ENCODE measurements at regions not wholly inside any gene's neighbourhood (a gene's known extent, or its start where the extent isn't known, plus 50 kb on each side); places are given as distances from the start of the nearest gene placed in this dataset.

DNA sequence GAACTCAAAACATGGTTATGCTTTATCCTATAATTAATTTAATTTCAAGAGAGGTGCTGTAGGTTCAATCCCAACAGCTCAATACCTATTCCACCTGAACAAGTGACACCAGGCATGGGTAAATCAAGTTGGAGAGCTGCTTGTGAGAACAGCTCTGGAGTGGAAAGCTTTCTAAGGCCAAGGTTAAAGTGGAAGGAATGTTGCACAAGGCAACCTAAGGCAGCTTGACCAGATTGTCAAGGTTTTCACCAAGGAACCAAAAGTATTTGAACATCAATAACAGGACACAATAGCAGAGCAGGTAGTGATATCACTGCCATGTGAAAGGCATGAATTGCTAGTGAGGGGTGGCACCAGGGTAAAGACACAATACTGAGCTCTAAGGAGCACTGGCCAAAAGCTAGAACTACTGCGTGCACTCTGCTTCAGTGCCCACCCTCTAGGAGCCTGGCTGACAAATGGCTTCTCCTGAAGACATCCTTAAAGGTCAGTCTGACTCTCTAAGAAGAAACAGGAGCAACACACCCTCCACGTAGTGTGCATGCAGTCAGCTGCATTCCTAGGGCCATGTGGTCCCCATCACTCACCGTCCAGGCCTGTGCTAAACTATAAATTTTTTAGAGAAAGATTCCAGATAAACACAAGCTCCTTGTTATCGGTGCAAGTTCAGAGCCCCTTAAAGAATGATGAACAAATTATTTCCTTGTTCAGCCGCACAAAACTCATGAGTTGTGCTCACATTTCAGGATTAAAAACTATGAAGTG lies 677.7 kb upstream of the KLF4 start:
- DNase-seq = no peak

DNA sequence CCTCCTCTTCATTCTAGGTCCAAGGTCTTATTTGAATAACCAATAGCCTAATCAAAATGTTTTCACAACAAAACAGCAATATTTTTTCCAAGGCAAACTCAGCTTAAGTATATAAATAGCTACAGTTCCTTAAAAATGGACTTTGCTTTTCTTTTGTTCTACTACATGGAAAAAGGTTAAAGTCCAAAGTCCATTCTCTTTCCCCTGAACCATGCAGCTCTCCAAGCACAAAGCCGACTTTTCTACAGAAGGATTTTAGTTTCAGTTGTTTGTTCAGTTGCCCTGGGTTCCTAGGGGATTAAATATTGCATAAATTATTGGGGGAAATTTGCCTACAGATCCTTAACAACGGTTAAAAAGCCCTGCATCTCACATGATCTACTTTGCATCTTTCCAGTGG lies 677.0 kb upstream of the KLF4 start:
- no peak for DNase-seq

DNA sequence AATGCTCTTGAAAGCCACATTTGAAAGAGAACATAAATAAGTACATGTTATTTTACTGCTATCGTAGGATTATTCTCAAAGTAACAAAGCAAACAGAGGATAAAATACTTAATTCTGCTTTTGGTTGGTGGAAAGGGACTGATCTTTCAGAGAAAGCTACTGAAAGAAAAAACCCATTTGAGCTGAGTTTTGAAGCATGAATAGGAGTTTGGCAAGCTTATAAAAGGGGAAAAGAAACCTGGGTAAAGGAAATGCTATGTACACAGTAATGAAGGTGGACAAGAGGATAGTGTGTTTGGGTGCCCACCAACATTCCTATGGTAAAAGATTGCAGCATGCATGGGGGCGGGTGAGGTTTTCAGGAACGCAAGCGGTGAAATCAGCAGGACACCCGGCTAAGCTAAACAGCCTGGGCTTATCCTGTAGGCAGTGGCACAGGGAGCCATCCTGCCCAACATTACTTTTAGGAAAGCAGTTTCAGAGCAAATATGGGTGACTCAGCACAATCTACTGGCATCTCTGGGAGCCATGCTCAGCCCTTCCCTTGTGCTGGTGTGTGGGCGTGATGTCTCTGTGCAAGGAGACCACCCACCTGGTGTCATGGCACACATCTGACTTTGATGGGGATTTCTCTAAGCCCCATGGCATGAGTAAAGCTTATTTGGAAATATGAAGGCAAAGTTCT lies 673.9 kb upstream of the KLF4 start:
- DNase-seq = peak; percentile 28

DNA sequence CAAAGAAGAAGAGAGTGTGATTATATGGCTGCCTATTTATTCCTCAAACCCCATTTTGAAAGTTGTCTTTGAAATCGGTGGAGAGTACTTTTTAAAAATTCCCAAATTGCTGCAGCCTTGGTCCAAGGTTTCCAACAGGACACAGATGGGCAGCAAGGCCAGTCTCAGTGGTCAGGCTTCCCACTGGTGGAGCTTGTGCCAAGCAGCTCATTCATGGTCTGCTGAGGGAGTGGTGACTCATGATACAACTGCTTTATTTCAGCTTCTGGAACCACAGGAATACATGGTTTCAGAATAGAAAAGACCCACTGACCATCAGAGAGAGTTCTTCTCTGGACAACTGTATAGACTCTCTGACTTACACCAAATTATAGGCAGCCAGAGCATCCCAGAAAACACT lies 673.1 kb upstream of the KLF4 start:
- DNase-seq = peak; percentile 76

DNA sequence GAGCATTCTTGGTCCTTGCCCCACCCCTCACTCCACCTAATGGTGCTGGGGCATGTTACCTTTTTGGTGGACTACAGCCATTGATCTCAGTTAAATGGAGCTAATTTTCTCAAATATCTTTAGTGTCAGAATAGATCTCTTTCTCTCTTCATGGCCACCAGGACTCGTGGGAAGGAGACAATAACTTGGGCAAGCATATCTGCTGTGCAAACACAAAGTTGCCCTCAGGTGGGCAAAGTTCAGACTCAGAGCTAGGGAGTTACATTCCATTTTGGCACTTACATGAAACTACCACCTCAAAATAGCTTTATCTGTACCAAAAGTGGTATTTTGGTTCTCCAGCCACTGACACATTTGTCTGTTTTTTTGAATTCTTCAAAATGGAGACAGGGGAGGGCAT lies 671.9 kb upstream of the KLF4 start:
- DNase-seq = no peak

DNA sequence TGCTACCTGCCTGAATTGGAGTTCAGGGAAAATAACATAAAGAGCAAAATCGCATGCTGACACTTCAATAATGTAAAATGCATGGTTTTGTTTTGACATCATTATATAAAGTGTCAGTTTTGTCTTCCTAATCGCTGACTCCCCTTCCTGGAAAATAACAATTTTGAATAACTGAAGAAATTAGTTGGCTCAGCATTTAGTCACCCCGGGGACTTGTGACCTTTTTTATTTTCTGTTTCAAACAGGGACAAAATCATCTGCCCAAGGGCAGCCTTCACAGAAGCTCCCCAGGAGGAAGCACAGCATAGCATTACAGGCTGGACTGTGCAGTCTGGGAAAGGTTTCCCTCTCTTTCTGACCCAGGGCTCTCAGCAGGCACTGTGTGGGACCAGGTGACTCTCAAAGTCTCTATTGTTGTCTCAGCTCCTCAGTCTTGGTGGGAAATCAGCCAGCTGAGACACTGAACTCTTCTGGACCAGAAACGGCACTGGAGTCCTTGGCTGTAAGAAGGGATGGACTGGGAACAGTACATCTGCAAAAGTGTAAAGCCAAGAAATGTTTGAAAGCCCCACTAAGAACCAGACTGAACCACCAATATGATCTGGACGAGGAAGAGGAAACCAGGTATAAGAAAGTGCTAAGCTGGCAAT lies 671.3 kb upstream of the KLF4 start:
- no peak for DNase-seq

DNA sequence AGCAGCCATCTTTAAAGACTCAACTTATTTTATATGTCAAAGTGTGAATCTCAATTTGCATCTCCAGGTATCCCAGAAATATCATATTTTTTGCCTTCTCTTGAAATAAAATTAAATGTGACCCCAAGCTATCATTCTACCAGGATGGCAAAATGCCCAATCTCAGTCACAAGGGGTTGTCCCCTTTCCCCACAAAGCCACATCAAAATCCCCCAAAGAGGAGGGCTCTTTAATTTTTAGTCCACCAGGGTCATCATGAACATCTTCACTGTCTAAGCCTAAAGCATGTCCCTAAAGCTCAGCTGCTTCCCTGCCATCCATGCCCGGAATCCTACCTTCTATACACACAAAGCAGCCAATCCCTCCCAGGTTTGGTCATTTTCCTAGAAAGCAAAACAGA lies 670.5 kb upstream of the KLF4 start:
- DNase-seq = no peak

DNA sequence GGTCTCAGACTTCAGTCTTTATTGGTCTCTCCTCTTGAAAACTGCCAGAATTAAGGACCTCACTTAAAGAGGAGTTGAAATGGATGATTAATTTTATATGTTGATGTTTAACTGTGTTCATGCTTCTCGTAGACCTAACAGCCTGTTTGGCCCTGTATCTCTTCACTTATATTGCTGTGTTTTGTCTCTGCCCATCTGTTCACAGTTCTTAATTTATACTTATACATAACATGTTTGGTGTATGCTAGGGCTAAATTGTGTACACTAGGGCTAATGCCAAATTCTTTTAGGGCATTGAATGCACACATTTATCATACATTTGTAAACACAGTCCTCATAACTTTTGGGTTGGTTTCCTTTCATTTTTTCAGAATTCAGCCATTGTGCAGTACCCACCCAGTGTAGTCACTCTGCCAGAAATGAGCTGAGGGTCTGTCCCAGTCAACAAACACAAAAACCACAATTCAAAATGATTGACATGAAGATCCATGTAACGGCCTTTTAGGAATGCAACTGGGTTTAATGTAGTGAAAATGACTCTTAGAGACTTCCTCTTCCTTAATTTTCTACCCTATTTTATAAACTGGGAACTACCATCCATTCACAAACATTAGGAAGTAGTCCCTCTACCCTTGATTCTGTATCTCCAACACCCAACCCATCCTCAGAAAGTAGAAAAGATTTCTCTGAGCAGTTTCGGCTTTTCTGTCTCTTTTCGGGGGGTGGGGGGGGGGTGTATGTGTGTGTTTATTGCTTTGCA lies 668.8 kb upstream of the KLF4 start:
- DNase-seq = no peak

DNA sequence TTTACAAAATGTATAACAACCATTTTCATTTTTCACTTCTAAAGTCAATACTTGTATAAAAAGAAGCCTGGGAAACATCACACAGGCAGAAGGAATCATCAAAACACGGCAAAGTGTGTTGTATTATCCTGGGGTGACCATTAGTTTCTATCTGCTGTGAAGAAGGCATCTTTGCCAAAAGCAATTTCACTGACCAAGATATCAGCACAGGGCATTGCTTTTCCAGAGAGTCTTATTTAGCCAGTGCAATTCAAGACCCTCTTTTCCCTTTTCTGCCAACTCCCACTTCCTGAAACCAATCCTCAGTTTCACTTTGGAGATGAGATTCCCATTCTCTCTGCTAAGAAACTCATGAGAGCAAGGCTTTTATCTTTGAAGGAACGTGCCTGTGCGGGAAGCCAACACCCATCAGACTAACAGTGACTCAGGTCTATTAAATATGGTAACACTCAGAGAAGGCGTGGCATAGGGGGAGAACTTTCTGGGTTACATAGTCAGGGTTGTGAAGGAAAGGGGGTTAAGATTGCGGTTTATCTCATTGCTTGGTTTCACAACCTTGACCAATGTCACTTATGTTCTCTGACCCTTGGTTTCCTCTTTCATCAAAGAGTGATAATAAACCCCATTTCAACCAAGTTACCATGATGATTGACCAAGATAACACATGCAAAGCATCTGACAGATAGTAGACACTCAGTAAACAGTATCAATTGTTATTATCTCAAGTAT lies 666.9 kb upstream of the KLF4 start:
- no peak for DNase-seq

DNA sequence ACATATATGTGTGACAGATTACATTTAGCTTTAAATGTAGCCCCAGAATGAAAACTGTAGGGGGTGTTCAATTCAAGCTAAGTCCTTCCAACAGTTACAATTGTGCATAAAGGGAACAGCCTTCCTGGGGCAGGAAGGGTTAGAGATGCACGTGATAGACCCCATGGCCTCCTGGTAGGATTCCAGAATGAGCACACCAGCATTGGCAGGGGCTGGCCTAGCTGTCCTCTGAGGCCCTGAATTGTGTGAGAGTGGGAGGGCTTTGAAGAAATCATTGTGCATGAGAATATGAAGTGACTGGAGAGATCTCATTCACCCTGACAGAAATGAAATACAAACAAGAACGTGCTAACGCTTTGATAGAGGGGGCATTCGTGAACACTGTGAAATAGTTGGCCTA lies 663.8 kb upstream of the KLF4 start:
- no peak for DNase-seq

DNA sequence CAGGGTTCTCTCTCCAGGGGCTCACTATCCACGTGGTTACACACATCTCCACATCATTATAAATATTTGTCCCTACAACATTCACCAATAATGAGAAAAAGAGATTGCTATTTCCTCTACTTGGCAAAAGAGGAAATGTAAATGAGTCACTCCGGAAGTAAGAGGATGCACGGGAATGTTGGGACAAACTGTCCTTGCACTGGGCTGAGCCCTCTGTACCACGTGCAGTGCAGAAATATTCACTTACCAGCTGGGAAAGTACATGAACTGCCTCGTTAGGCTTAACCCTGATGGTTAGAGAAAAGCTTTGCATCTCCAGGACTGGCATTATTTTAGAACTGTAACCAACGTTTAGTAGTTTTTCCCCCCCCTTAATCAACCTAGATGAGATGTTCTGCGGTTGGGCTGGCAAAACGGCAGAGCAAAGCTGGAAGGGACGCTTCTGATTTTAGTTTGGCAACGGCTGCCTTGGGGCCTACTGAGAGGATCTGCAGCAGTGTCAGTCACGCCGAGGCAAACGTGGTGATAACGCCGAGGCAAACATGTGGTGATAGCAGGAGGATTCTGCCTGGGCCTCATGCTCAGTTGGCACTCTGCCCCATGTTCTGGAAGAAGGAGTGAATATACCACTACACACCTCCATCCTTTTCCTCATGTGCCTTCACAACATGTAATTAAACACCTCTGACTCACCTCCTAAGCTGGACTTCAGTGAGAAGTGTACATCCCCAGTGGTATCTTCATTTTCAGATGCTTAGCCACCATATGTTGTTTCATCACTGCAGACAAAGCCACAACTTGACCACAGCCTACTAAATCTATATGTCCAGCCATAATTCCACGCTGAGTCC lies 661.4 kb upstream of the KLF4 start:
- peak; percentile 89 for DNase-seq

DNA sequence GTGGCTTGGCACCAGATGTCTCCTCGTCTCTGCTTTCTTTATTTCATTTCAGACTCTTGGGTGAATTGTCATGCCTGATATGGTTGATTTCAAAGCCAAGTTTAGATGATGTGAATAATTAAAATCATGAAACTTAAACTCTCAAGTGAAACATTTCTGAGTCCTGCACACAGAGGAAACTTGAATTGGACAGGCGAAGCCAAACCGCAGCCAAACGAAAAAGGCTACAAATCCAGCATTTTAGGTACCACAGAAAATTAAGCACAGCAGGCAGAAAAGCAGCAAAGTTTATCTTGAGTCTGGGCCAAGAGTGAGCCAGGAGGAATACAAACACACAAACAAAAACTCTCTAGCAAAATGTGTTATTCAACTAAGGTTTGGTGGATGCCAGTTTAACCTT lies 659.8 kb upstream of the KLF4 start:
- no peak for DNase-seq

DNA sequence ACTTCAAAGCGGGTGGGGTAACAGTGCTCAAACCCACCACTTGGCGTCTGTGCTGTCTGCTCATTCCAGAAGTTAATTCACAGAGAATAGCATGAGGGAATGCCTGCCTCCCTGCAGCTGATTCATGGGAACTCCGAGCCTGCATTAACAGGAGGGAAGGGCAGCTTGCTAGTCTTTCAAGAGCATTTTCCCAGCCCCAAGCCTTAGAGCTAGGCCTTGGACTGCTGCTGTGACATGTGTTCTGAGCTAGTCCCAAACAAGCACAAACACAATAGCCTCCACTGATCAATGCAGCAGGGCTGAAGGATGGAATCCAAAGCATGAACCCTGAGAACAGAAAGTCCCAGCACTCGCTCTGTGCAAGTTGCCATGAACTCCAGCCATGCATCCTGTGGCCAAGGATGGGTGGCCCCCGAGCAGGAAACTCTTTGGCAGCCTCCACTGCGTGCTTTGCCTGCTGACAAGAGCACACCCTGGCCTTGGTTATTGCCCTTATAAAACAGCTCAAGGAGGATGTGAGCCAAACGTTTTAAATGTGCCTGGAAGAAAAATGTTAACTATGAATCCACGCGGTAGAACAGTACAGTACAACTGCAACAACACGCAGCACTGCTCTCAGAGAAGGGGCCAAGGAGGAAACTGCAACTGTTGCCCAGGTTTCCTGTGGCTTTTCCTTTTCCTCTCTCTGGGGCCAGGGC lies 653.1 kb upstream of the KLF4 start:
- DNase-seq = peak; percentile 83

DNA sequence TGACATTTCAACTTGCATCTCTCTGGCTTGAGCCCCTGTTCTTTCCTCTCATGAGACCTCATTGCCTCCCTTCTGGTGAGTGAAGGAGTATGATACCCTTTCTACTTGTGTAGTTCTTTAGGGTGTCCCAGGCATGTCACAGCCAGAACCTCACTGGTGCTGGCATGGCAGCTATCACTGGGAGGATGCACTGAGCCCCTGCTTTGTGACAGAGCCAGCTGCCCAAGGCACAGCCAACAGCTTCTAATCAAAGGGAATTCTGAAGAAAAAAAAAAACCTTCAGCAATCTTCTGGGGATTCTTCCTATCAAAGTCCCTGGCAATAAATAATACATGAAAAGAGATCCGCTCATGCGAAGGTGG lies 652.6 kb upstream of the KLF4 start:
- DNase-seq = no peak

DNA sequence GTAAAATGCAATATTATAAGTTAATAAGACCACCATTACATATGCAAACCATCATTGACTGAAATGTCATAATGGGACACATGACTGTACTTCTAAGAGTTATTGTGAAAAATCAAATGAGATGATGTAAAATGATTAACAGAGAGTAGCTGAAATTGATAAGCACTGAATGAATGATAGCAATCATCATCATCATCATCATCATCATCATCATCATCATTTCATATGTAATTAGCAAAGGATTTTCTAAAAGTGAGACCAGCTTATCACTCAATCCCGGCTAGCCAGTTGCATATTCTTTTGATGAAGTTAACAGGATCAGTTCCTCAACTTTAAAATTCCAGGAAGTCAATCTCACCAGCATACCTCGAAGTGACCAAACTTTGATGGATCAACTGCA lies 650.3 kb upstream of the KLF4 start:
- no peak for DNase-seq

DNA sequence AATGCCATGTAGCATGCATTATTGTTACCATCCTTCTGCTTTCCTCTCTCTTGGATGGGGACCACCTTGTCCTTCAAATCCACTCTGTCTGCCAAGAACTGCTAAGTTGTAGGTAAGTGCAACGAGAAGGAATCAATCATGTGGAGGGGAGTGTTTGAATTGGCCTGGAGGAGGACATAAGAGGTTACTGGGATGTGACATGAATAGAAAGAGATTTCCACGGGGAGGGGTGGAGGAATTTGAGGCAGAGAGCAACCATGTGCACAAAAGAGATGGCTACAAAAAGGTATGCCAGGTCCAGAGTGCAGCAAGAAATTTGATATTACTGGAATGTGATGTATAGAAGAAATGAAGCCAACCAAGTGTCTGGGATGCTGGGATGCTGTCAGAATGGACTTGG lies 648.9 kb upstream of the KLF4 start:
- DNase-seq = no peak

DNA sequence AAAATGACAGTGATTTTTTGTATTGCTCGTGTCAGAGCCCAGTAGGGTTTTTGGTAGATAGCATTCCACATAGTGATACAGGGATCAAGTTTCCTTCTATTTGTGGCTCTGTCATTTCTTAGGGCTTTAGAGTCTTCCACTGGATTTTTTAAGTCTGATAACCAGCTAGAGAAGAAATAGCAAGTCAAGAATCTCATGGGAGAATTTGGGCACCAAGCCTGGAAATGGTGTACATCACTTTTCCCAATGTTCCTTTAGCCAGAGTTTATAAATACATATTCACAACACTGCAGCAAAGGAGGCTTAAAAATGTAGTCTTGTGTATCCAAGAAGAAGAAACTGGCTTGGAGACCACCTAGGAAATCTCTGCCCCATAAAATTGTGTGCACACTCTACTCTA lies 647.1 kb upstream of the KLF4 start:
- DNase-seq = peak; percentile 23

DNA sequence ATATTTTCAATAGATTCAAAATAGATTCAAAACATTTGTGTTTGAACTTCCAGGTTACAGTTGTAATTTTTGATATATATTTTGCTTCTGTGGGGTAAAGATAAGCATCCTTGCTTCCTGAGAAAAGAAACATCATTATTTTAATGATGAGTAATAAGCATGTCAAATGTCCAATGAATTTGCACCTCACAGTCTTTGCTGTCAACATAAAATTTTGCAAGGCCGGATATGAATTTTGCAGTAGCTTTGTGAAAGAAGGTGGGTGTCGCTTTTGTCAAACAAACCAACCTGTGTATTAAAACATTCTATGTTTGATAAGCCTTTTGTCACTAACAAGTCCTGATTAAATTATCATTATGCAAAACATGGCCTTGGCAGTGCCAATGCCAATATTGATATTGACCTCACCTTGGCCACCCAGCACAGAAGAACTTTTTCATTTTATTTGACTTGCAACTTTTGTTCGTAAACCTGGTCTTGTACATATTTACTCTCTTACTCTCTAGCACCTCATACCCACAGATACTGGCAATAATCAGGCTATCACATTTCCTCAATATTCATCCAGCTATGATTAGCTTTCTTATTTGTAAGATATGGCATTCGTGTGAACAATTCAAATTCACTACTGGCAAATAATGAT lies 645.0 kb upstream of the KLF4 start:
- no peak for DNase-seq

DNA sequence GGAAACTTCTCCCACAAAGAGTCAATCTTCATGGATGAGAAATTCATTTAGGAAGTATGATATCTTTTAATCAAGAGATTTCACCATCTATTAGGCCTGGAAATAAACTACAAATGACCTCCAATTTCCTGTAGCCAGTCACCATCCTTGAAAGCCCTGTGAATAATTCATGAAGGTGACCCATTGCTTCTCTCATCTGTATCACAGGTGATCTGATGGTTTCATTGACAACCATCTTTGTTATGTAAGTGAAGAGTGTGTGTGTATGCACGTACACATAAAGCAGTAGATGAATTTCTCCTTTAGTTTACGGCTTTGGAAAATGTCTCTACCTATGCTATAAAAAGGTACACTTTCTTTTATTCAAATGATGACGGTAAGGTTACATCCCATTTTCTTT lies 644.1 kb upstream of the KLF4 start:
- no peak for DNase-seq

DNA sequence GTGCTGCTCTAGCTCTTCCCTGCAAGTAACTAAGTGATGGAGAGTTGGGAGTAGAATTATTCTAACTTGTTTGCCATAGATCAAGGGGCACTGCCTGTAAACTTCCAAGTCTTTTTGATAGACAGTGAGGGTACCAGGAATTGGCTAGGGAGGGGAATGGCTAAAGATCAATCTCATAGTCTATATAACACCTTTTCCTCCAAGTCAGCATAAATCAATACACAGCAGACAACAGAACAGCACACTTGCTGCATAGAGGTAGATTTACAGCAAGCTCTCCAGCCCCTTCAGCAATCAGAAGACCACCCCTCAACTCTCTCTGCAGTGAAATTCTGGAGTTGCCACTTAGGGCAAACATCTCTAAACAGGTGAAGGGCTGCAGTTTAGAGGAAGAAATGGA lies 643.5 kb upstream of the KLF4 start:
- no peak for DNase-seq

DNA sequence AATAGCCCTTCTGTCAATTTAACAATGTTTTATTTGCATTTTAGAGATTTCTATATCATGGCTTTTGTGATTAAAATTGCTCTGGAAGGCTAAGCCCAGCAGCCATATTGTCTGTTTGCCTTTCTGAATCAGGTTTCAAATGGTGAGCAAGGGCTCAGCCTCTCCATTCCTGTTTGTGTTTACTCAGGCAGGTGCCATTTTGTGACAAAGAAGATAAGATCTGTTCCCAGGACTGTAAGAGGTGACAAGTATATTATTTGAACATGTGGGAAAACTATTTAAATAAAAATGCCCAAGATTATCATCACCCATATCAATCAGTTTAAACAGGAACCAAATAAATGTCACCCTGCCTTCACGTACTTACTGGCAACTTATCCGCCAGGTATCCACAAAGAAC lies 641.3 kb upstream of the KLF4 start:
- DNase-seq = no peak
